A673 (cell line): ENCODE measurements at regions not wholly inside any gene's neighbourhood (a gene's known extent, or its start where the extent isn't known, plus 50 kb on each side); places are given as distances from the start of the nearest gene placed in this dataset.

ENCODE experiments used
- EZH2 ChIP-seq: fragments of 200-600 bp; sonication (generic); IDR thresholded peaks from 2 replicates; pipeline ENCODE4 v1.6.1; 2017; ENCODE audit warnings: borderline replicate concordance, low read depth, mild to moderate bottlenecking, mixed read lengths, antibody characterized with exemption, low read length; ENCODE audit not compliant: poor library complexity, severe bottlenecking
- TF ChIP-seq, protein P1 (sequence below): fragments of 300-800, 200-600 bp; sonication (generic); conservative IDR thresholded peaks from 2 replicates; pipeline ENCODE4 v1.5.1; 2017; ENCODE audit warnings: low read depth, mild to moderate bottlenecking, antibody characterized with exemption, low read length, moderate library complexity, mixed read lengths

DNA sequence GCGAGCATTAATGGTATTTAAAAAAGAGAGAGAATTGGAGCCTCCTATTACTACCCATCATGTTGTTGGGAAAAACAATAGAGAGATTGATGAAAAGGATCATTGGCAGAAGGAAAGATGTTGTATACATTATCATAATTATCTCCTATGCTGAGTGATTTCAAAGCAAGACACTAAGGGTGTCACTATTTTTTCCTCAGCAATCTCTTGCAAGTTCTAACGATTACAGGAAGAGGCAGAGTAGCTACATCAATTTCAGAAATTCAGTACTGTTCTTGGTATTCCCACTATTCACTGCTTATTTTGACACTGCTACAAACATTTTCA, 891.2 kb downstream of the C6orf118 start:
- TF ChIP-seq, protein P1, sequence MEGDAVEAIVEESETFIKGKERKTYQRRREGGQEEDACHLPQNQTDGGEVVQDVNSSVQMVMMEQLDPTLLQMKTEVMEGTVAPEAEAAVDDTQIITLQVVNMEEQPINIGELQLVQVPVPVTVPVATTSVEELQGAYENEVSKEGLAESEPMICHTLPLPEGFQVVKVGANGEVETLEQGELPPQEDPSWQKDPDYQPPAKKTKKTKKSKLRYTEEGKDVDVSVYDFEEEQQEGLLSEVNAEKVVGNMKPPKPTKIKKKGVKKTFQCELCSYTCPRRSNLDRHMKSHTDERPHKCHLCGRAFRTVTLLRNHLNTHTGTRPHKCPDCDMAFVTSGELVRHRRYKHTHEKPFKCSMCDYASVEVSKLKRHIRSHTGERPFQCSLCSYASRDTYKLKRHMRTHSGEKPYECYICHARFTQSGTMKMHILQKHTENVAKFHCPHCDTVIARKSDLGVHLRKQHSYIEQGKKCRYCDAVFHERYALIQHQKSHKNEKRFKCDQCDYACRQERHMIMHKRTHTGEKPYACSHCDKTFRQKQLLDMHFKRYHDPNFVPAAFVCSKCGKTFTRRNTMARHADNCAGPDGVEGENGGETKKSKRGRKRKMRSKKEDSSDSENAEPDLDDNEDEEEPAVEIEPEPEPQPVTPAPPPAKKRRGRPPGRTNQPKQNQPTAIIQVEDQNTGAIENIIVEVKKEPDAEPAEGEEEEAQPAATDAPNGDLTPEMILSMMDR = no peak
- TF ChIP-seq EZH2 = no peak
